DND-41 (cell line): ENCODE measurements at regions not wholly inside any gene's neighbourhood (a gene's known extent, or its start where the extent isn't known, plus 50 kb on each side); places are given as distances from the start of the nearest gene placed in this dataset.

ENCODE experiments used
- EZH2 ChIP-seq: IDR thresholded peaks from 3 replicates; pipeline ENCODE4 v1.6.1; 2012; ENCODE audit warnings: borderline replicate concordance, low read depth, mild to moderate bottlenecking, moderate library complexity, low read length, inconsistent platforms; ENCODE audit not compliant: severe bottlenecking
- TF ChIP-seq, protein P1 (sequence below): IDR thresholded peaks from 2 replicates; pipeline ENCODE4 v1.5.1; 2012; ENCODE audit warnings: borderline replicate concordance, low read length, moderate library complexity, mild to moderate bottlenecking; ENCODE audit not compliant: poor library complexity, severe bottlenecking; ENCODE audit errors: extremely low read depth

DNA sequence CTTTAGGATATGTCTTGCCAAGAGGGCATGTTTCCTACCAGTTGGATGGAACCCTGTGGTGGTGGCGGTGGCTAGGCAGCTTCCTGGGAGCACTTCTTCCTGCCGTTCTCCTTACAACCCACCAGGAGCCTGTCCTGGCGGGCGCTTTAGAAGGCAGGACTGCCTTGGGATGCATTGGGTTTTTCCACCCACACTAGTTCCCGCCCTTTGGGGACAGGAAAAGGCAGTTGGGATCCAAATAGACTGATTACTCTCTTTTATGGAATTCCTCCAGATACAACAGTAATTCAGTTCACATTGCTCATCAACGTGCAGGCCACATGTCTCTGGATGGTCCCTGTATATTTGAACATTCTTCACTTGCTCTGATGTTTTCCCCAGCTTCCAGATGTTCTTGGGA is 305.7 kb upstream of the SSTR1 start:
- TF ChIP-seq EZH2 = no peak
- TF ChIP-seq, protein P1, sequence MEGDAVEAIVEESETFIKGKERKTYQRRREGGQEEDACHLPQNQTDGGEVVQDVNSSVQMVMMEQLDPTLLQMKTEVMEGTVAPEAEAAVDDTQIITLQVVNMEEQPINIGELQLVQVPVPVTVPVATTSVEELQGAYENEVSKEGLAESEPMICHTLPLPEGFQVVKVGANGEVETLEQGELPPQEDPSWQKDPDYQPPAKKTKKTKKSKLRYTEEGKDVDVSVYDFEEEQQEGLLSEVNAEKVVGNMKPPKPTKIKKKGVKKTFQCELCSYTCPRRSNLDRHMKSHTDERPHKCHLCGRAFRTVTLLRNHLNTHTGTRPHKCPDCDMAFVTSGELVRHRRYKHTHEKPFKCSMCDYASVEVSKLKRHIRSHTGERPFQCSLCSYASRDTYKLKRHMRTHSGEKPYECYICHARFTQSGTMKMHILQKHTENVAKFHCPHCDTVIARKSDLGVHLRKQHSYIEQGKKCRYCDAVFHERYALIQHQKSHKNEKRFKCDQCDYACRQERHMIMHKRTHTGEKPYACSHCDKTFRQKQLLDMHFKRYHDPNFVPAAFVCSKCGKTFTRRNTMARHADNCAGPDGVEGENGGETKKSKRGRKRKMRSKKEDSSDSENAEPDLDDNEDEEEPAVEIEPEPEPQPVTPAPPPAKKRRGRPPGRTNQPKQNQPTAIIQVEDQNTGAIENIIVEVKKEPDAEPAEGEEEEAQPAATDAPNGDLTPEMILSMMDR = no peak
